GM19372 (cell line): ENCODE measurements at regions not wholly inside any gene's neighbourhood (a gene's known extent, or its start where the extent isn't known, plus 50 kb on each side); places are given as distances from the start of the nearest gene placed in this dataset.
"Not testable (repeated sequence)": the region's sequence is repeated elsewhere in the genome, so short reads cannot be mapped to it uniquely, and the experiment has no call there.

Experiments
- ATAC-seq: cut with Tn5 transposase; IDR thresholded peaks from one replicate; pipeline ENCODE4 v1.9.1; 2021; ENCODE audit warnings: mild to moderate bottlenecking, low read depth, moderate library complexity; ENCODE audit not compliant: unreplicated experiment

GRCh38 chr2:144042751-144043150 is 477.2 kb downstream of the ZEB2 start:
- no peak for ATAC-seq

GRCh38 chr2:144041612-144042011 is 478.3 kb downstream of the ZEB2 start:
- no peak for ATAC-seq

GRCh38 chr2:144040834-144041233 is 479.1 kb downstream of the ZEB2 start:
- no peak for ATAC-seq

GRCh38 chr2:144032566-144032965 is 487.4 kb downstream of the ZEB2 start:
- ATAC-seq = no peak

GRCh38 chr2:144030791-144031190 is 489.1 kb downstream of the ZEB2 start:
- ATAC-seq = no peak

GRCh38 chr2:144027593-144027992 is 492.3 kb downstream of the ZEB2 start:
- ATAC-seq = no peak

GRCh38 chr2:144026753-144027152 is 493.2 kb downstream of the ZEB2 start:
- no peak for ATAC-seq

GRCh38 chr2:144020047-144020446 is 499.9 kb downstream of the ZEB2 start:
- no peak for ATAC-seq

GRCh38 chr2:144015655-144016245 is 504.2 kb downstream of the ZEB2 start:
- ATAC-seq = no peak

- no peak for ATAC-seq
Observed at GRCh38 chr2:144015036-144015435, 504.9 kb downstream of the ZEB2 start.

GRCh38 chr2:144014103-144014502 is 505.8 kb downstream of the ZEB2 start:
- no peak for ATAC-seq

GRCh38 chr2:144012304-144012703 is 507.6 kb downstream of the ZEB2 start:
- ATAC-seq = no peak

- ATAC-seq = no peak
Observed at GRCh38 chr2:144011553-144011952, 508.4 kb downstream of the ZEB2 start.

- no peak for ATAC-seq
Observed at GRCh38 chr2:144011098-144011497, 508.8 kb downstream of the ZEB2 start.

- ATAC-seq = no peak
Observed at GRCh38 chr2:144010096-144010836, 509.7 kb downstream of the ZEB2 start.

- ATAC-seq = no peak
Observed at GRCh38 chr2:144006139-144006538, 513.8 kb downstream of the ZEB2 start.

- ATAC-seq = no peak
Observed at GRCh38 chr2:144004742-144005141, 515.2 kb downstream of the ZEB2 start.

- no peak for ATAC-seq
Observed at GRCh38 chr2:144003460-144004075, 516.4 kb downstream of the ZEB2 start.

GRCh38 chr2:143996974-143997373 is 522.9 kb downstream of the ZEB2 start:
- no peak for ATAC-seq

GRCh38 chr2:143994961-143995360 is 525.0 kb downstream of the ZEB2 start:
- no peak for ATAC-seq

- not testable (repeated sequence) for ATAC-seq
Observed at GRCh38 chr2:143991596-143991995, 528.3 kb downstream of the ZEB2 start.

GRCh38 chr2:143988082-143988481 is 531.8 kb downstream of the ZEB2 start:
- no peak for ATAC-seq
